ENCODE measurements at regions not wholly inside any gene's neighbourhood (a gene's known extent, or its start where the extent isn't known, plus 50 kb on each side); places are given as distances from the start of the nearest gene placed in this dataset.

DNA sequence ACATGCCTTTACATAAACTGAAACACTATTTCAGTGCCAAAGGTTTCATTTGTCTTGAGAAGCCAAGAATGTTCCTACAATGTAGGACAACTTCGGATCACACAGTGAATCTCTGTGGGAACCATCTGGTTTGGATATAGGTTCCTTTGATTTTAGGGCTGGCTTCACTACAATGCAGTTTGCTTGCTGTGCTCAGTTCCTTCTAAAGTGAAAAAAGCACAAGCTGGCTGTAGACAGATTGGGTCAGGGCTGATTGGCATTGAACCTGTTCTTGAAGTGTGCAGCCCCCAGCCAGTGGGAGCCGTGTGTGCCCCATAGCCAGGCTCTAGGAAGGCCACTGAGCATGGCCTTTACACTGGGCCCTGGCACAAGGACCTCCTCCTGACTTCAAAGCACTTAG is 167.9 kb upstream of the HNRNPA3 start:
- ATAC-seq: no peak
- no peak overlapping the region for H3K4me3 Mint-ChIP-seq
- H3K9me3 Mint-ChIP-seq: peaks cover 3% of the 10 kb centered on the region
- H3K27ac Mint-ChIP-seq: no peak overlapping the region
- no peaks in the 10 kb centered on the region for H3K36me3 Mint-ChIP-seq
- no peak for DNase-seq (ENCODE audit: low spot score in 2 of 2)
- no peaks in the 10 kb centered on the region for H3K4me1 Mint-ChIP-seq

DNA sequence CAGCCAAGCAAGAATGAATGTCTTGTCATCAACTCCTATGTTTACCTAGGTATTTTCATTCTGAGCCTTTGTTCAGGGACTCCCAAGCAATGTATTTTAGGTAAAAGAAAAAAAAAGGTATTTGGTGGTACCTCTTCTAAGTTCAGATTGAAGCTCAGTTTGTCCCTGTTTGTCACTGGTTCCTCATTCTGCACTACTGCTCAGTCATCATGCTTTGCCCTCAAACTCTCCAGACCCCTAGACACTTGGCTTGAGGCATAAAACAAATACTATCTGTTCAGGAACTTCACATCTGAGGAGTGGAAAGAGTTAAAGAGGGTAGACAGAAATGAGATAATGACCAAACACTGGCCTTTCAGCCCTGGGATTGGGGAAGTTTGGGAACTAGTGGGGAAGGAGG is 163.6 kb upstream of the HNRNPA3 start:
- H3K4me1 Mint-ChIP-seq: no peaks in the 10 kb centered on the region
- ATAC-seq: no peak

DNA sequence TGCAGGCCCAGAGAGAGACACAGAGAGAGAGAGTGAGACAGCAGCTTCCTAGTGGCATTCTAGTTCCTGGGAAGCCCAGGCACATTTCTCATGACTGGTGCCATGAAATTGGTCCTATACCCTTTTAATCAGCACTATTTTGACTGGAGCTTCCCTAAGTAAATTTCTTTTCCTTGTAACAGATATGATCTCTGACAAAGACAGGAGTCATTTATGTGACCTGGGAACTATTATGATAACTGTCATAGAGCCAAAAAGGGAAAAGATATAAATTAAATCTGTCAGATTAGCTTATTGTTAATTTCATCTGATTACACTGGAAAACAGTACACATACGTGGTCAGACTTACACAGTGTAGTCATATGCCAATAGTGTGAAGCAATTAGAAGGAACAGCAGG is 161.3 kb upstream of the HNRNPA3 start:
- H3K27ac Mint-ChIP-seq: no peak overlapping the region
- H3K36me3 Mint-ChIP-seq: no peaks in the 10 kb centered on the region
- H3K4me1 Mint-ChIP-seq: no peaks in the 10 kb centered on the region
- H3K4me3 Mint-ChIP-seq: no peak overlapping the region
- ATAC-seq (no peak), DNase-seq (ENCODE audit: low spot score in 2 of 2) (no peak)
- H3K9me3 Mint-ChIP-seq: peaks cover 3% of the 10 kb centered on the region

More for the DNA sequence above, 163.6 kb upstream of the HNRNPA3 start:
- peaks cover 3% of the 10 kb centered on the region for H3K9me3 Mint-ChIP-seq
- H3K4me3 Mint-ChIP-seq: no peak overlapping the region
- no peaks in the 10 kb centered on the region for H3K36me3 Mint-ChIP-seq
- no peak for DNase-seq (ENCODE audit: low spot score in 2 of 2)
- no peak overlapping the region for H3K27ac Mint-ChIP-seq

DNA sequence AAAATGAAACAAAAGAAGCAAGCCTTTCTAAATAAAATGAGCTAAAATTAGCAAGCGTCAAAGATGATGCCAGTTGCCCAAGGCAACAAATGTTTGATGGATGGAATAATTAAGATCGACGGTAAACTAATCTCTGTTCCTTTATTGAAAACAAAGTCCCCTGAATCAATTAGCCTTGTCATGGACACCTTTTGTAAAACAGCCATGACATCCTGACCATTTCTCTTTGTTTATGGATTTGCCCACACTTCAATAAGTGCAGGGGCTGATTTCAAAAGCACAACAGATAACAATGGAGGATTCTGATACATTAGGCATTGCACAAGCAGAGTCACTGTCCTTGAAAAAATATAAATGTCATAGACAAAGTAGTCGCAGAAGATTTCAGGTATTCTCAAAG is 160.1 kb upstream of the HNRNPA3 start:
- H3K9me3 Mint-ChIP-seq: peaks cover 3% of the 10 kb centered on the region
- no peak for ATAC-seq
- no peaks in the 10 kb centered on the region for H3K4me1 Mint-ChIP-seq
- no peak for DNase-seq (ENCODE audit: low spot score in 2 of 2)
- H3K36me3 Mint-ChIP-seq: no peaks in the 10 kb centered on the region
- no peak overlapping the region for H3K4me3 Mint-ChIP-seq
- H3K27ac Mint-ChIP-seq: no peak overlapping the region

DNA sequence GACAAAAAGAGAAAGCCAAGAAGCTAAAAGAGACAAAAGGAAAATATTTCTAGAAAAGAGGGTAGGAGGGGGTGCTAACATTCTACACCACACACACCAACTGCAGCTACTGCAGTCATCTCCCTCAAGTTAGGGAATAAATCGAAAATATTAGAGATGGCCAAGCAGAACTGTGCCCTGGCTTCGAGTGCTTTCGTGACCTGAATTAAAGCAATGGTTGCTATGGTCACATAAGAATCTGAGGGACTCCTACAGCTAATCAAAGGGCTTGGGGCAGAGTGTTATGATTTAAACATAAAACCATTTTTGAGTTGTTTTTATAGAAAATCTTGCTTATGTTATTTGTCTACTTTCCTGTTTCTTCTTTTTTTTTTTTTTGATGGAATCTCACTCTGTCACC is 159.6 kb upstream of the HNRNPA3 start:
- ATAC-seq (no peak), DNase-seq (ENCODE audit: low spot score in 2 of 2) (no peak)
- H3K4me1 Mint-ChIP-seq: no peaks in the 10 kb centered on the region
- H3K36me3 Mint-ChIP-seq: no peaks in the 10 kb centered on the region
- no peak overlapping the region for H3K27ac Mint-ChIP-seq
- H3K4me3 Mint-ChIP-seq: no peak overlapping the region
- H3K9me3 Mint-ChIP-seq: no peaks in the 10 kb centered on the region

DNA sequence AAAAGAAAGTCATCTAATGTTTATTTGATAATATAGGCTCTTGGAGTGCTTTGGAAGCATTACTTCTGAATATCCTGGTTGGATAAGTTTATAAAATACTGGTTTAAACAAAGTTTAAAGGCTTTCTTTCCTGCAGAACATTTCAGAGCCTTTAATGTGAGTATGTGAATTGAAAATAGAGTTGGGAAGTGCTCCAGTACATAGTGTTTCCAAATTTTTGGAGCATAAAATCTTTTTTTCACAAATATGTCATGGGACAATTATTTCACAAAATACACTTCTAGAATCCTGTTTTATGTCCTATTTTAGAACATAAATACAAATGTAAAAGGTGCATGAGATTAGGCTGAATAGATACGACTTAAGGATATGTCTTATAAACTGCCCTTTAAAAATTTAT is 158.9 kb upstream of the HNRNPA3 start:
- no peaks in the 10 kb centered on the region for H3K9me3 Mint-ChIP-seq
- no peak for ATAC-seq
- H3K27ac Mint-ChIP-seq: no peak overlapping the region
- DNase-seq (ENCODE audit: low spot score in 2 of 2): no peak
- H3K4me1 Mint-ChIP-seq: no peaks in the 10 kb centered on the region
- no peaks in the 10 kb centered on the region for H3K36me3 Mint-ChIP-seq
- no peak overlapping the region for H3K4me3 Mint-ChIP-seq

DNA sequence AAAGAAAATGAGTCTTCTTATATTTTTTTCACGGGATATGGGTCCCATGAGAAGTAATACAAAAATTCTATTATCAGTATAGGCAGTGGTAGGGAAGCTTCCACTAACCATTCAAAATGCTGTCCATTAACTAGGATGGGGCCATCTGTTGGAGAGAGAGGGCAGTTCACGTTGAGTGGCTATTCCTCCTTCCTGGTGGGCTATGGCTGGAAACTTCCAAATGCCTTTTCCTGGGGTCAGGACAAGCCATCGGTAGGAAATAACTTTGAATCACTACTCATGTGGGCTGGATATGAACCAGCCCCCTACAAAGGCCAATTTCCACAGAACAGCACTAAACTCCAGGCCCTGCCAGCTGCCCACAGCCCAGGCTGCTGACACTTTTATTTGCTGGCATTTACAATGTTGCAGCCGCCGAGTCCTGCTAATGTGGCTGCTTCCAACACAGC is 156.1 kb upstream of the HNRNPA3 start:
- no peaks in the 10 kb centered on the region for H3K36me3 Mint-ChIP-seq
- H3K4me3 Mint-ChIP-seq: no peak overlapping the region
- H3K27ac Mint-ChIP-seq: no peak overlapping the region
- no peaks in the 10 kb centered on the region for H3K9me3 Mint-ChIP-seq
- no peak for DNase-seq (ENCODE audit: low spot score in 2 of 2)
- no peaks in the 10 kb centered on the region for H3K4me1 Mint-ChIP-seq
- ATAC-seq: no peak

DNA sequence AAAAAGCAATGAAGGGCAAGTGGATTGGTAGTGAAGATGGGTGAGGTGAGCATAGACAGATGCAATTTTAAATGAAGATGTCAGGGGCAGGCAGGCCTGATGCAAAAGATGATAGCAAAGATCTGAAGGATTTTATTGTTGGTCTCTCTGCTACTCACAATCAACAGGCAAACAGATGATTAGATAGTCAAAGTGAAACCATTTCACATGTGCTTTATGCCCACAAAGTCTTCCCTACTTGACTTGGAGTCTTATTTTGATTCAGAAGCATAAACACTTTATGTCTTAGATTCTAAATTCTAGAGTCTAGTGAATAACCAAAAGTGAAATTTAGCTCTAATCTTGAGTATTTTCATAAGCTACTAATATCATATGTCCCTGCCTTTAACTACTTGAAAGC is 153.8 kb upstream of the HNRNPA3 start:
- no peaks in the 10 kb centered on the region for H3K36me3 Mint-ChIP-seq
- no peaks in the 10 kb centered on the region for H3K9me3 Mint-ChIP-seq
- H3K27ac Mint-ChIP-seq: no peak overlapping the region
- DNase-seq (ENCODE audit: low spot score in 2 of 2): no peak
- ATAC-seq: peak; percentile 48
- no peaks in the 10 kb centered on the region for H3K4me1 Mint-ChIP-seq
- no peak overlapping the region for H3K4me3 Mint-ChIP-seq

DNA sequence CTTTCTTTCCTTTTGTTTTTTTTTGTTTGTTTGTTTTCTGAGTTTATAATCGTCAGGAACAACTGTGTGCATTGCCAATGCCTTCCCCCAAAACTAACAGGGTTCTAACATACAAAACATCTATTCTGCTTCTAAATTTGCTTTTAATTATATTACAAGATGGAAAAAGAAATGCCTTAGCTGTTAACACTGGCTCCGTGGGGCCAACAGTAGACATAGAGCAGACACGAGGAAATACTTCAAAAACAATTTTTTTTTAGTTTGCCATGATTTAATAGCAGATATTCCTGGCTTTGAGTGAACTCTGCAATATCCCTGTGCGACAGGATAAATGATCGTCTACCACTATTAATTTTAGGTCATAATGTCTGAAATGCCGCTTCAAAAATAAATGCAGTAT is 153.3 kb upstream of the HNRNPA3 start:
- Mint-ChIP-seq H3K27ac (no peak overlapping the region), H3K4me1 (no peaks in the 10 kb centered on the region), H3K4me3 (no peak overlapping the region), H3K9me3 (no peaks in the 10 kb centered on the region), H3K36me3 (no peaks in the 10 kb centered on the region)
- no peak for ATAC-seq
- no peak for DNase-seq (ENCODE audit: low spot score in 2 of 2)

DNA sequence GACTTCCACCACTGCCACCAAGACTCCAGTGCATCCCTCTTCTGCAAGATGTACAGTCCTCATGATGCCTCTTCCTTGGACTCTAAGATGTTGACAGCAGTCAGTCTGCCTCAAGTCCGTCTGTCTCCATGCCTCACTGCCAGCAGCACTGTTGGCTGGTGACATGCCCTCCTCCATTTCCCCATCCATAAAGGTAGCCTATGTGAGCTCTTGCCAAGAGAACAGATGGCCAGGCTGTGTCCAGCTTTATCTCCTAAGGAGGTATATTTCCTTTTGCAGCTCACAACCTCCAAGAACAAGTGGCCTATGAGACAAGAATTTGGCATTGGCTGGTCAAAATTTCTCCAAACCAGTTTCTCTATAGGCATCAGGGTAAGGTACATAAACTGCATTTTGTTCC is 149.3 kb upstream of the HNRNPA3 start:
- Mint-ChIP-seq H3K4me1 (no peaks in the 10 kb centered on the region), H3K9me3 (no peaks in the 10 kb centered on the region), H3K27ac (no peak overlapping the region), H3K4me3 (no peak overlapping the region), H3K36me3 (no peaks in the 10 kb centered on the region)
- no peak for ATAC-seq
- no peak for DNase-seq (ENCODE audit: low spot score in 2 of 2)

DNA sequence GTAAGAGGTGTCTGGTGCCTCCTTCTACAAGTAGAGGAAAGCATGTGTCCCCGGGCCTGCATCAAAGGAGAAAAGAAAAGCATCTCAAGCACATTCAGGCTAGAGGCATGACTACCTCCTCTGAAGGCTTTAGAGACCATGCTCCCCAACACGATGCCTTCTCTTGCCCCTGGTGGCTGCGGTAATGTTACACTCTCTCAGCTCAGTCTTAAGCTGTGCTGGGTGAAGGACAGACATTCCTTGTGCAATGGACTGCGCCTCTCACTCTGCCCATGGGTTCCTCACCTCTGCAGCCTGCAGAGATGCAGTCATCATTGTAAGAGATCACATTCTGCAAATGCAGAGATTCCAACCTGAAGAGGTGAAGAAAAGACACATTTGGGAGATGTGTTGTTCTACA is 148.2 kb upstream of the HNRNPA3 start:
- H3K9me3 Mint-ChIP-seq: no peaks in the 10 kb centered on the region
- no peak for DNase-seq (ENCODE audit: low spot score in 2 of 2)
- H3K27ac Mint-ChIP-seq: no peak overlapping the region
- H3K4me1 Mint-ChIP-seq: no peaks in the 10 kb centered on the region
- no peak for ATAC-seq
- H3K36me3 Mint-ChIP-seq: no peaks in the 10 kb centered on the region
- H3K4me3 Mint-ChIP-seq: no peak overlapping the region

DNA sequence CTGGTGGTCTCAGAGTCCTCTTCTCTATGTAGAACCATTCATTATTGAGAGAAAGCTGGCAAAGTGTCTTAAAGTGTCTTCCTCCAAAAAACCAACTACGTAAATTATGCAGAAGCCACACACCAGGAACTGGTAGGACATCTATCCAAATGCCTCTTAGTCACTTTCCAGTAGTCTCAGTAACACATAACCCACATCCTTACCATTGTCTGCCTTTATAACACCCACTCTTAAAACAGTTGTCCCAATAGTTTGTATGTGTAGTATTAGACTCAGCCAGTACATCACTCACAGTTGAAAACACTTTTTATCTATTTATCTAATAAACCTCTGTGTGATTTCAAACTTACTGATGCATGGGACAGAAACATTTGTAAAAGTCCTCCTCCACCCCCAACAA is 143.6 kb upstream of the HNRNPA3 start:
- no peak overlapping the region for H3K4me3 Mint-ChIP-seq
- no peaks in the 10 kb centered on the region for H3K4me1 Mint-ChIP-seq
- H3K27ac Mint-ChIP-seq: no peak overlapping the region
- ATAC-seq (peak; percentile 53), DNase-seq (ENCODE audit: low spot score in 2 of 2) (no peak)
- H3K9me3 Mint-ChIP-seq: no peaks in the 10 kb centered on the region
- no peaks in the 10 kb centered on the region for H3K36me3 Mint-ChIP-seq

DNA sequence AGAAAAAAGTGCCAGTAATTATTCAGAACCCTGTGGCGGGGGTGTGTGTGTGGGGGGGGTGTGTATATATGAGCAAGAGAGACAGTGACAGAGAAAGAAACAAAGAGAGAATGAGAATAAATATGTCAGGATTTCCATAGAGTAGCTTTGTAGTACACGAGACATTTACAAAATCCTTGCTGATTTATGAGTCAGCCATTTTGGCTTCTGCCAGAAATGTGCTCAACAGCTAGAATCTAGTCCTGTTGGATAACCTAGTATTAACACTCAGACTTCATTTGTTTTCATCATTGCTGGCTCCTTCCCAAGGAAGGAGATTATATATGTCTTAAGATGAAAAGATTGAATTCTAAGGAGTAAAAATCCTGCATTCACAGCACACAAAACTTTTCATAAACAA is 140.5 kb upstream of the HNRNPA3 start:
- Mint-ChIP-seq H3K9me3 (no peaks in the 10 kb centered on the region), H3K36me3 (no peaks in the 10 kb centered on the region), H3K27ac (no peak overlapping the region), H3K4me3 (no peak overlapping the region), H3K4me1 (no peaks in the 10 kb centered on the region)
- ATAC-seq (peak; percentile 61), DNase-seq (ENCODE audit: low spot score in 2 of 2) (no peak)

DNA sequence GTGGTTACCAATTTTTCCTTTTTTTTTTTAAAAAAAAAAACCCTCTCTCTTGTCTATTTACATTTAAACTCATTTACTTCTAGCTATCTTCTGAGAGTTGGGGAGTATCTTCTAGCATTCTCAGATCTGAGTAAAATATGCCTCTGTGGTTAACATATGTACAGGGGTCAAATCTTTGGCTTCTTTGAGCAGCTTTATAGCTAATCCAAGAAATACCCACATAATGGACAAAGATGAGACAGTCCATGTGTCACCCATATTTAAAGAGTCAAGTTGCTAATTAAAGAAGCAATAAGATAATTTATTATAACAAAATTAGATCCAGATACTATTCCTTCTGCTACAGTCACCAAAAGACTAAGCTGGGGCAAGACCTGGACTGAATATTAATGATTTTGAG is 139.0 kb upstream of the HNRNPA3 start:
- H3K9me3 Mint-ChIP-seq: no peaks in the 10 kb centered on the region
- H3K36me3 Mint-ChIP-seq: no peaks in the 10 kb centered on the region
- H3K27ac Mint-ChIP-seq: no peak overlapping the region
- no peak for ATAC-seq
- no peak for DNase-seq (ENCODE audit: low spot score in 2 of 2)
- no peaks in the 10 kb centered on the region for H3K4me1 Mint-ChIP-seq
- H3K4me3 Mint-ChIP-seq: no peak overlapping the region

DNA sequence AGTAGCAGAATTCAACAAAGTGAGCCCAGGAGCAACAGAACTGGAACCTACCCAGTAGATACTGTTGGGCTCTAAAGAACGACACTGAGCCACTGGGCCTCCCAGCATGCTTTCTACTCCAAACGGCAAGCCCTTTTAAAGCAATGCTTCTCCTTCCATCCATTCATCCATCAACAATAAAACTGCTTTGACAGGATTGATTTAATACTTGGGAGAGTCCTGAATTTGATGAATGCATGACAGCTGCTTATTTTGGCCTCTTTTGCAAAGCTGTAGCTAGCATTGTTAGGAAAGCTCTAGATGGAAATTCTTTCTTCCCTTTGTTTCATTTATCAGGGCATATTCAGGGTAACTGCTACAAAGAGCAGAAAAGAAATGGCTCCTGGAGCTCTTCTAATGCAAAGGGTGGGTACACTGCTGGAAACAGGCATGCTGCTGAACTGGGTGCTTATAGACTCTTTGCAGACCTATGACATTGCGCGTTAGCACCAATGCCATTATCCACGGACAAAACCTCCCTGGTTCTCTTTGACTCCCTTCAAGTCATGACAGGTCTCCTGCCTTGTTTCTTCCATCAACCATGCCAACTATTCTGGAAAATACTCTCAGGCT is 138.4 kb upstream of the HNRNPA3 start:
- ATAC-seq (no peak), DNase-seq (ENCODE audit: low spot score in 2 of 2) (no peak)
- Mint-ChIP-seq H3K4me3 (no peak overlapping the region), H3K36me3 (no peaks in the 10 kb centered on the region), H3K9me3 (no peaks in the 10 kb centered on the region), H3K27ac (no peak overlapping the region), H3K4me1 (no peaks in the 10 kb centered on the region)

DNA sequence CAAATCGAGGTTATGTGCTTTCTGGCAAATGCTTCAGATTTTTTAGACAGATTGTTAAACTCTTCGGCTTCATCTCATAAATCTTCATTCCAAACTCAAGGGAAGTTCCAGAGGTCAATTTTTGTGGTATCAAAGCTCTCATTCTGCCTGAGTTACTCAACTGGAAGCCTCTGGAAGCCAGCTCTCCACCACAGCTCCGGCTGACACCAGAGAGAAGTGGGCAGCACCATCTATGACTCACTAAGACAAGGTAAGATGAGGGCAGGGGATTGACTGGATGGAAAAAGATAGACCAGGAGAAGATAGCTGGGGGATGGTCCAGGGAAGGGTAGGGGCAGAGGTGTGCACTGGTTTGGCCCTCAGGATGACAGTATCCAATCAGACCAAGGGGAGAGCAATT is 137.3 kb upstream of the HNRNPA3 start:
- Mint-ChIP-seq H3K4me1 (no peaks in the 10 kb centered on the region), H3K36me3 (no peaks in the 10 kb centered on the region), H3K9me3 (no peaks in the 10 kb centered on the region), H3K4me3 (no peak overlapping the region), H3K27ac (no peak overlapping the region)
- ATAC-seq: no peak
- no peak for DNase-seq (ENCODE audit: low spot score in 2 of 2)

DNA sequence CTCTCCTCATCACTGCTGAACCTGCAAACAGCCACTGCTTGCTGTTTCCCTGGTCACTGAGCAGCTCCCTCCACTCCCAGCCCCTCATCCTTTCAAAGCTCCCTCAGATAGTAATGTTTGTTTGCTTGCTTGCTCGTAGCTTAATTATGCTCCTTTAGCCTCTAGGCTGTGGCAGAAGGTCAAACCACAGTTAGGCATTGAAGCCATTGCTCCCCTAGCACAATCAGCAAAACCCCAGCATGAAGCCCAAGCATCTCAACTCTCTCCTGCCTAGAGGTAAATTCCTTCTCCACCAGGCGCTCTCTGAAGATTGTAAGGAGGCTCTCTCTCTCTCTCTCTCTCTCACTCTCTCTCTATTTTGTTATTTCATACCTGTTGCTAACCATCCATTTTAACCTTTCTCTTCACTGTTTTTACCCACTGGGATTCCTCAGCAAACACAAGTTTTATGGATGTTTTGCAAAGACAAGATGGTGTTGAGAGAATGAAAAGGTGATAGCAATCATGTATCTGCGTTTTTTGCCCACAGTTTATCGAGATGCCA is 135.9 kb upstream of the HNRNPA3 start:
- ATAC-seq: no peak
- no peaks in the 10 kb centered on the region for H3K4me1 Mint-ChIP-seq
- no peaks in the 10 kb centered on the region for H3K36me3 Mint-ChIP-seq
- DNase-seq (ENCODE audit: low spot score in 2 of 2): no peak
- H3K4me3 Mint-ChIP-seq: no peak overlapping the region
- H3K27ac Mint-ChIP-seq: no peak overlapping the region
- no peaks in the 10 kb centered on the region for H3K9me3 Mint-ChIP-seq

All from stimulated activated effector memory CD8-positive, alpha-beta T cell treated with anti-CD3 and anti-CD28 coated beads, Interleukin-12 subunit alpha, Interleukin-12 subunit beta, amount 100 ng/mL, for 72 hours (primary cell).